ENCODE measurements at regions not wholly inside any gene's neighbourhood (a gene's known extent, or its start where the extent isn't known, plus 50 kb on each side); places are given as distances from the start of the nearest gene placed in this dataset.

DNA sequence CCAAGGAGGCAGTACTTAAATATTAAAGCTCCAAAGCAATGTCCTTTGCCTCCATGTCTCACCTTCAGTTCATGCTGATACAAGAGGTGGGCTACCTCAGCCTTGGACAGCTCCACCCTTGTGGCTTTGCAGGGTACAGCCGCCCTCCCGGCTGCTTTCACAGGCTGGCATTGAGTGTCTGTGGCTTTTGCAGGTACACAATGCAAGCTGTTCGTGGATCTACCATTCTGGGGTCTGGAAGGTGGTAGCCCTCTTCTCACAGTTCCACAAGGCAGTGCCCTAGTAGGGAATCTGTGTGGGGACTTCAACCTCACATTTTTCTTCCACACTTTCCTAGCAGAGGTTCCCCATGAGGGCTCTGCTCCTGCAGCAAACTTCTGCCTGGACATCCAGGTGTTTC, 324.8 kb downstream of the COL11A1 start:
- DNase-seq (ENCODE audit: low read depth), result no peak
- no peak for TF ChIP-seq CTCF (IDR thresholded peaks at IDR 0.05; ENCODE audit: insufficient read depth, low read depth, low read length)
- H3K4me3 ChIP-seq (ENCODE audit: low read depth, low read length), result no peak overlapping the region

DNA sequence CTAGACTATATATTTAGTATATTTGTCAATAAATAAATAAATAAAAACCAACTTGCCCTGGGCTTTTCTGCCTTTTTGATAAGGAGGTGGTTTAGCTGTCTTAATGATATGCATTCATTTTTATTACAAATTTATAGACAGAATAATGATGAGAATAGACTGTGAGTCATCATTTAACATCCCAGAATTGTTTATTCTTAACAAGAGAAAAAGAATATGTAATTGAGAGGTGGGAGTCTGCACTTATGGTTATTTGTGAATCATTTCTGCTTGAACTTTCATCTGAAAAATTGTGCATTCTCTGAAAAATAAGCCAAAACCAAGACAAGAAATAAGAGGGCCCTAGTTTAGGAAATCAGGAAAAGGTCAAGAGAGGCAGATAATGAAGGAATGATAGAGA, 326.2 kb downstream of the COL11A1 start:
- DNase-seq (ENCODE audit: low read depth), result no peak
- no peak overlapping the region for H3K4me3 ChIP-seq (ENCODE audit: low read depth, low read length)
- TF ChIP-seq CTCF (IDR thresholded peaks at IDR 0.05; ENCODE audit: insufficient read depth, low read depth, low read length), result no peak

DNA sequence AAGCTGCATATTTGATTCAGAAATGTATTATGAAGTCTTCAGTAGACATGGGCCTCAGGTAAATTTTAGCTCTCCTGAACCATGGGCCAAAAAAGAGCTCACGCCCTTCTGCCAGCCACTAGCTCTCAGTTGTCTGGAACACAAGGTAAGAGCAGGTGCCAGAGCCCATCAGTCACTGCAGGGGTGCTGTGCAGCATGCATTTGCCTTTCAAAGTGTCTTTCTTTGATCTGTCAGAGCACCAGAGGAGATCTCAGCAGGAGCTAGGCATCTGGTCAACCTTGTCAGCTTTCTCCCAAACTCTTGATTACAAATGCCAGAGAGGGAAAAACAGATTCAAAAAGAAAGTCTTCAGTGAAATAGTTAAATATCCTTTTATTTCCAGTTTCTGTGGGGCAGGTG, 332.3 kb downstream of the COL11A1 start:
- no peak for TF ChIP-seq CTCF (IDR thresholded peaks at IDR 0.05; ENCODE audit: insufficient read depth, low read depth, low read length)
- H3K4me3 ChIP-seq (ENCODE audit: low read depth, low read length), result no peak overlapping the region
- DNase-seq (ENCODE audit: low read depth), result no peak

GRCh38 chr1:102772831-102773230, 335.5 kb downstream of the COL11A1 start:
- no peak for TF ChIP-seq CTCF (IDR thresholded peaks at IDR 0.05; ENCODE audit: insufficient read depth, low read depth, low read length)
- DNase-seq (ENCODE audit: low read depth), result no peak
- H3K4me3 ChIP-seq (ENCODE audit: low read depth, low read length), result no peak overlapping the region

DNA sequence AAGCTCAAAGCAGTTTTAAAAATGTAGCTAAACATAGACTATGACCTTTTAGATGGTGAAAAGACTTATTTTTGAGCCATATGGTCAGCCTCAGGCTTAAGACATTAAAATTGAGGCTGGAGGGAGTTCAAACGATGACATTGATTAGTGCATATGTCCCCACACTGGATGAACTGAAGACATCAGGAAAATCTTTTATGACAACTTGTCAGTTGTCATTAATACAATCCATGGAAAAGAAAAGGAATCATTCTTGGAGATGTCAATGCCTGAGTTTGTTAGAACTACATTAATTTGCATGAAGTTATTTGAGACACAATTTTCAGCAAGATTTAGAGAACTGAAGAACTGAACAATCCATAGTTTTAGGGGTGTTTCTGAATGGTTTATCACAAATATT, 349.9 kb downstream of the COL11A1 start:
- no peak for TF ChIP-seq CTCF (IDR thresholded peaks at IDR 0.05; ENCODE audit: insufficient read depth, low read depth, low read length)
- H3K4me3 ChIP-seq (ENCODE audit: low read depth, low read length), result no peak overlapping the region
- no peak for DNase-seq (ENCODE audit: low read depth)

DNA sequence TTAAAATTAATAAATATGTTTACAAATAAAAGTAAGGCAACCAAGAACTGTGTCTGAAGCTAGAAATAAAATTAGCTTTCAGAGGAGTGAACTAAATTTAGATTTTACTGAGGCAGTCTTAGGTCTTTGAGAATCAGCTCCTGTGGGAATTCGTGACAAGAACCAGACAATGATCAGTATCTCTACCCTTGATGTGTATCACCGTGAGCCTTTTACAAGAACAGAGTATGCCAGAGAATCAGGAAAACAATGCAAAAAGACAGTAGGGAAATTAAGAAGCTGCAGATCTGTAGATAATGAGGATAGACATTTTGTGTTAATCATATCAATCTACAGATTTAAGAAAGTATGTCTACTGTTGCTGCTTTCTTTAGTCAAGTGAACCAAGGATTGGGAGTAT, 351.0 kb downstream of the COL11A1 start:
- H3K4me3 ChIP-seq (ENCODE audit: low read depth, low read length), result no peak overlapping the region
- no peak for DNase-seq (ENCODE audit: low read depth)
- TF ChIP-seq CTCF (IDR thresholded peaks at IDR 0.05; ENCODE audit: insufficient read depth, low read depth, low read length), result no peak

- H3K4me3 ChIP-seq (ENCODE audit: low read depth, low read length), result no peak overlapping the region
- no peak for TF ChIP-seq CTCF (IDR thresholded peaks at IDR 0.05; ENCODE audit: insufficient read depth, low read depth, low read length)
- DNase-seq (ENCODE audit: low read depth), result no peak
Observed at GRCh38 chr1:102751111-102751510, 357.2 kb downstream of the COL11A1 start.

All from fibroblast of villous mesenchyme (primary cell).